Cardiac septum (tissue), 1 donor: ENCODE measurements at regions not wholly inside any gene's neighbourhood (a gene's known extent, or its start where the extent isn't known, plus 50 kb on each side); places are given as distances from the start of the nearest gene placed in this dataset.

Source experiments
- DNase-seq: peaks from one replicate; pipeline ENCODE4 v3.0.0-alpha.2; 2020; ENCODE audit warnings: low spot score
- intact Hi-C: fragments of 100-400 bp; cut with DNase I; formaldehyde crosslinking; loops from one replicate; pipeline ENCODE4 v1.14.0; 2022
- donor health status: DM: no; HTN: no; CAD: no.

- no peak for DNase-seq
- intact Hi-C loops, result no loop called here
Observed at GRCh38 chr17:34717092-34717491, 137.7 kb downstream of the TMEM132E start.

GRCh38 chr17:34716291-34716690, 136.9 kb downstream of the TMEM132E start:
- DNase-seq, result no peak
- intact Hi-C loops, result no loop called here

GRCh38 chr17:34715504-34715903, 136.1 kb downstream of the TMEM132E start:
- intact Hi-C loops, result no loop called here
- DNase-seq, result no peak

GRCh38 chr17:34714475-34715410, 135.4 kb downstream of the TMEM132E start:
- intact Hi-C loops, result no loop called here
- no peak for DNase-seq

GRCh38 chr17:34713687-34714086, 134.3 kb downstream of the TMEM132E start:
- intact Hi-C loops, result no loop called here

GRCh38 chr17:34712481-34713195, 133.3 kb downstream of the TMEM132E start:
- no peak for DNase-seq
- intact Hi-C loops, result no loop called here

More at GRCh38 chr17:34713687-34714086, 134.3 kb downstream of the TMEM132E start:
- no peak for DNase-seq

- intact Hi-C loops, result no loop called here
- no peak for DNase-seq
Observed at GRCh38 chr17:34711646-34712045, 132.3 kb downstream of the TMEM132E start.

GRCh38 chr17:34710226-34710625, 130.8 kb downstream of the TMEM132E start:
- intact Hi-C loops, result no loop called here
- DNase-seq, result no peak

GRCh38 chr17:34709158-34709754, 129.9 kb downstream of the TMEM132E start:
- no peak for DNase-seq
- intact Hi-C loops, result no loop called here

GRCh38 chr17:34706029-34706428, 126.6 kb downstream of the TMEM132E start:
- intact Hi-C loops, result no loop called here

GRCh38 chr17:34703533-34703932, 124.2 kb downstream of the TMEM132E start:
- DNase-seq, result no peak
- intact Hi-C loops, result no loop called here

More at GRCh38 chr17:34706029-34706428, 126.6 kb downstream of the TMEM132E start:
- no peak for DNase-seq

- no peak for DNase-seq
- intact Hi-C loops, result no loop called here
Observed at GRCh38 chr17:34699181-34699580, 119.8 kb downstream of the TMEM132E start.

GRCh38 chr17:34692920-34693319, 113.5 kb downstream of the TMEM132E start:
- intact Hi-C loops, result no loop called here
- DNase-seq, result no peak
